ENCODE measurements at regions not wholly inside any gene's neighbourhood (a gene's known extent, or its start where the extent isn't known, plus 50 kb on each side); places are given as distances from the start of the nearest gene placed in this dataset.

GRCh38 chr2:187935126-187935525, 356.5 kb upstream of the GULP1 start:
- TF ChIP-seq POLR2AphosphoS5 (IDR thresholded peaks at IDR 0.05; ENCODE audit: borderline replicate concordance, low read depth, low read length), result no peak
- no peak for TF ChIP-seq EZH2 (IDR thresholded peaks at IDR 0.05)
